GM12872 (cell line): ENCODE measurements at regions not wholly inside any gene's neighbourhood (a gene's known extent, or its start where the extent isn't known, plus 50 kb on each side); places are given as distances from the start of the nearest gene placed in this dataset.
A peak's percentile ranks its signal among the peaks of the same experiment; 100 is the strongest.

Experiments used
- TF ChIP-seq, protein P1 (sequence below): IDR thresholded peaks from 3 replicates; pipeline ENCODE4 v1.5.1; 2011; ENCODE audit warnings: low read depth, mild to moderate bottlenecking, low read length, moderate library complexity; ENCODE audit not compliant: insufficient read depth

DNA sequence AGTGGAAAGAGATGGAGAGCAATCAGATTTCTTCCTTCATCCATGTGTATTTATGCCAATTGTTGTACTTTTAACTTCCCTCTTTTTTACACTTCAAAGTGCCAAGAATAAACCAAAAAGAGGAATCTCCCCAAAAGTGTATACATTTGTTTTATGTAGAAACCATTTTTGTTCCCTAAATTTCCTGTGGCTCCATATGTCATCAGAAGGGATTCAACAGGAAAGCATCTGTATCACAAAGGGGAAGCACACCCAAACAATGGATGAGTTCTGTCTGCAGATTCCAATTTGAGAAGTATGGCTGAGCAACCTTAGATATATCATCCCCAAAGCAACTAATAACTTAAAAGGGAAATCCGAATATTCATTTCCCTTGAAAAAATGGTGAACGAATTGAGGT is 275.0 kb downstream of the MREG start:
- TF ChIP-seq, protein P1, sequence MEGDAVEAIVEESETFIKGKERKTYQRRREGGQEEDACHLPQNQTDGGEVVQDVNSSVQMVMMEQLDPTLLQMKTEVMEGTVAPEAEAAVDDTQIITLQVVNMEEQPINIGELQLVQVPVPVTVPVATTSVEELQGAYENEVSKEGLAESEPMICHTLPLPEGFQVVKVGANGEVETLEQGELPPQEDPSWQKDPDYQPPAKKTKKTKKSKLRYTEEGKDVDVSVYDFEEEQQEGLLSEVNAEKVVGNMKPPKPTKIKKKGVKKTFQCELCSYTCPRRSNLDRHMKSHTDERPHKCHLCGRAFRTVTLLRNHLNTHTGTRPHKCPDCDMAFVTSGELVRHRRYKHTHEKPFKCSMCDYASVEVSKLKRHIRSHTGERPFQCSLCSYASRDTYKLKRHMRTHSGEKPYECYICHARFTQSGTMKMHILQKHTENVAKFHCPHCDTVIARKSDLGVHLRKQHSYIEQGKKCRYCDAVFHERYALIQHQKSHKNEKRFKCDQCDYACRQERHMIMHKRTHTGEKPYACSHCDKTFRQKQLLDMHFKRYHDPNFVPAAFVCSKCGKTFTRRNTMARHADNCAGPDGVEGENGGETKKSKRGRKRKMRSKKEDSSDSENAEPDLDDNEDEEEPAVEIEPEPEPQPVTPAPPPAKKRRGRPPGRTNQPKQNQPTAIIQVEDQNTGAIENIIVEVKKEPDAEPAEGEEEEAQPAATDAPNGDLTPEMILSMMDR: no peak

DNA sequence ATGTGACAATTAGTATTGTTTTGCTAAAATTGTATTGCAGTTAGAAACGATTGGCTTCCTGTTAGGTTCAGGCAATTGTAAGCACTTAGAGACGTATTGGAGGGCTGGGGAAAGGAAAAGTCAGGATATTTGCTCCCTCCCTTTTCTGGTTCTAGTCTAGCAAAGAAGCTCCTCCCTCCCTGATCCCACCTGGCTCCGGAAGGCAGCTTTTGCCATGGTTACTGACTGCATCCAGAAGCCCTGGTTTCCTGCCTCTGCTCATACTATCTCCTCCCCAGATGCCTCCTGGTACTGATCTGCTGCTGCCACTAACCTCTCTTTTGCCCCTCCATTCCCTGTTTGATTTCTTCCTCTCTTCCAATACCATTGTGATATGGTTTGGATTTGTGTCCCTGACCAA is 275.9 kb downstream of the MREG start:
- TF ChIP-seq, protein P1: no peak

DNA sequence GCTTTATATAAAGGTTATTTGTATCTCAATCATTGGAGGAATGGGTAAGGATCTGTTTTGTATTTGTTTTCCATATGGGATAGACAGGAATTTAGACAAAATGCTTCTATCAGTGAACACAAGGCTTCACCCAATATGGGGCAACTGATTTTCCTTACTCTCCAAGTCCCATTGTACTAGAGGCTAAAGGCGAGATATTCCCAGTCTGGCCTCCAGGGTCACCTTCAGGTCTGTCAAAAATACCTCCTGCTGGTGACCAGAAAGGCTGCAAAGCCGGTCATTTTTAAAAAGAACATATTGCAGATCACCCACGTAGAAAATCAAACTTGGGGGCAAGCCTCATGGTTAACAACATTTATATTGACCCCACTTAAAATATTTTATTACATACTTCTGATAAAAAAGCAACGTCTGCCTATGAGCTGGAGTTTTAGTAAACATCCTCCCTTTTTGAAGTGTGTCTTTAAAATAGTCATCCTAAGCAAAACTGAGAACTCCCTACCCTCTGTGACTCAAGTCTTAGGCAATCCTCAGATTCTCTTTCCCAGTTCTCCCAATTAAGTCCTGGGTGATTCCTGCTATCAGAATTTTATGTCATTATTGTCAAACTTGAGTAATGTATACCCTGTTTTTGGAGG is 276.6 kb downstream of the MREG start:
- TF ChIP-seq, protein P1: peak; percentile 20; the same call in 1 of the 3 replicates

DNA sequence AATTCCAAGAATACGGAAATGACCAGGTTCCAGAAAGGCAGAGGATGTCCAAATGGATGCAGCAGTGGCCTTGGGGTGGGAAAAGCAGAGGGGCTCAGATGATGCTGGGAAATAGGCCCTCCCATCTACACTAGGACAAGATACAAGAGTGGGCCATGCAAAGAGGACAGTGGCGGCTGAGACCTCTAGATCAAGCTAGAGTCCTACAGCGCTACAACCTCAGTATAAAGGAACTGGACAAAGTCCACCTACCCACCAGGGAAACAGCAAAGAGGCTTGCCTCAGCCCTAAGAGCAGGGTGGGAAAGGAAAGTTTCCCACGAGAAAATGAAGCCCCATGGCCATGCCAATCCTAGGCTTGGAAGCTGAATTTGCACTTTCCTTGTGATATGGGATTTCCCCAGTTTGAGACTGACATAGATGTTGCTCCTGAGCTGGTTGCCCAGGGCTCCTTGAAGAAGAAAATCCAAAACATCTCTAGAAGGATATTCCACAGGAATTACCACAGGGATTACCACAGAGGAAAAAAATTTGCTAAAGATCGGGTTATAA is 282.2 kb downstream of the MREG start:
- TF ChIP-seq, protein P1: no peak

GRCh38 chr2:215729985-215730620 is 283.2 kb downstream of the MREG start:
- TF ChIP-seq, protein P1: no peak

DNA sequence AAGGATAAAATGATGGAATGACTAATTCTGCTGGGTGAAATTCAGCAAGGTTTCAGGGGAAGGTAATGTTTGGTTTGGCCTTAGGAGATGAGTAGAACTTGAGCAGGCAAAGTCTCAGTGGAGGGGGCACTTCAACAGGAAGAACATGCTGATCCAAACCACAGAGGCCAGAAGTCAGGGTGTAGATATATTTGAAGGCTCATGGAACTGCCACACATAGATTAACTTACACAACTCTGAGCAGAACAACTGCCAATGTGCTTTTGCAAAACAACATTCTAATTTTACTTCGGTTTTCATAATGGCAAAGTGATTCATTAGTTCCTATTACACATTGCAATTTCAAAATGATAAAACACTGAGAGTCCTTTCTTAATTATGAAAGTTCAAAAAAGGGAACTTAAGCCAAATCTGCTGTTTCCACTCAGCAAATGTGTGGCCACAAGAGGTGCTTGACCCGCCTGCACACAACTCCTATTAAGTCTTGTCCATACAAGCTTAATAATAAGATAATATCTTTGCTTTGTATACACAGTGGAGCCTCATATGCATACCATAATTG is 284.8 kb downstream of the MREG start:
- TF ChIP-seq, protein P1: peak; percentile 24; the same call in 1 of the 3 replicates
